ENCODE measurements at regions not wholly inside any gene's neighbourhood (a gene's known extent, or its start where the extent isn't known, plus 50 kb on each side); places are given as distances from the start of the nearest gene placed in this dataset.

- no peak overlapping the region for H3K27ac ChIP-seq
- no peak for TF ChIP-seq ZFX (IDR thresholded peaks at IDR 0.05)
- TF ChIP-seq CTCF (conservative IDR thresholded peaks at IDR 0.05), result no peak
Observed at GRCh38 chr3:150357923-150358607, 50.0 kb upstream of the TSC22D2 start.

DNA sequence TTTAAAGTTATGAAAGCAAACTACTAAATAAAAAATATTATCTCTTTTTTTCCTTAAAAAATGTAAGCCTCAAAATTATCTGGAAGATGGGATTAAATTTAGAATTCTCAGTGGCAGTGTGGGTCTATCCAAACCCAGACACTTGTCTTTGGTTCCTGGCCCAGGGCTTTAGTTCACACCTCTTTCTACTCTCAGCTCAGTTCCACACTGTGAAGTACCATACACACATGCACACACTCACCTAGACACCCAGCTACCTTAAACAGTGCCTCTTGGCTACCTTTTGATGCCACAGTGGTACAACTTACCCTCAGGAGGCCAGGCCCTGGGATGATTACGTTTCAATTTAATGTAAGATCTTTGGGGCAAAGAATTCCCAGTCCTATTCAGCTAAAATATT, 51.0 kb upstream of the TSC22D2 start:
- TF ChIP-seq CTCF (conservative IDR thresholded peaks at IDR 0.05), result no peak
- H3K27ac ChIP-seq, result no peak overlapping the region

DNA sequence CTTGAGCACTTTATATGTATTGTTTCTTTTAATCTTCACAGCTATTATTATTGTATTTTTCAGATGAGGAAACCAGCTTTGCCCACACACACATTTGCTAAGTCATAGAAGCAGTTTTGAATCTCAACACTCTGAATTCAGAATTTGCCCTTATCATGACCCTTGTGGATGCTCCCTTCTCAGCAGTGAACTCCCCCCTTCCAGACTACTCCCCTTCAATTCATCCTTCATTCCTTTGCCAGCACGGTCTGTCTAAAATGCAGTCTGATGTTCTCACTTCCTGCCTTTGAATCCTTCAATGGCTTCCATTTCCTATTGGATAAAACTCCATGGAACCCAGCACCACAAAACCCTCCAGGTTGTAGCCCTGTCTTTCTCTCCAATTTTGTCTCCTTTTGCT, 52.5 kb upstream of the TSC22D2 start:
- no peak overlapping the region for H3K27ac ChIP-seq
- TF ChIP-seq ZFX (IDR thresholded peaks at IDR 0.05) (no peak), CTCF (conservative IDR thresholded peaks at IDR 0.05) (no peak)

DNA sequence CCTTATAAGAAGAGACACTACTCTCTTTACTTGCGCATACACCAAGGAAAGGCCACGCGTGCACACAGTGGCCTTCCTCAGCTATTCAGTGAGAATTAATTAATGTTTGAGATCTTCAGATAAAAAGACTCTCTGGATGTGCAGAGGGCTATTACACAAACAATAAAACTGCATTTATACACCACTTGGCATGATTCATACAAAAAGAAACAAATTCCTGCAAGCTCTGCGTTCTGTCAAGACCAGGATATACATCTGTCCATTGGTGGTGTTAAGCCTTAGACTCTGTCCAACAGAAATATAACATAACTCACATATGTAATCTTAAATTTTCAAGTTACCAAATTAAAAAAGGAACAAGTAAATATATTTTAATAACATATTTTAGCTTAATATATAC, 55.2 kb upstream of the TSC22D2 start:
- TF ChIP-seq ZFX (IDR thresholded peaks at IDR 0.05), result no peak
- no peak for TF ChIP-seq CTCF (conservative IDR thresholded peaks at IDR 0.05)
- no peak overlapping the region for H3K27ac ChIP-seq

- H3K27ac ChIP-seq, result no peak overlapping the region
Observed at GRCh38 chr3:150351398-150351797, 56.7 kb upstream of the TSC22D2 start.

DNA sequence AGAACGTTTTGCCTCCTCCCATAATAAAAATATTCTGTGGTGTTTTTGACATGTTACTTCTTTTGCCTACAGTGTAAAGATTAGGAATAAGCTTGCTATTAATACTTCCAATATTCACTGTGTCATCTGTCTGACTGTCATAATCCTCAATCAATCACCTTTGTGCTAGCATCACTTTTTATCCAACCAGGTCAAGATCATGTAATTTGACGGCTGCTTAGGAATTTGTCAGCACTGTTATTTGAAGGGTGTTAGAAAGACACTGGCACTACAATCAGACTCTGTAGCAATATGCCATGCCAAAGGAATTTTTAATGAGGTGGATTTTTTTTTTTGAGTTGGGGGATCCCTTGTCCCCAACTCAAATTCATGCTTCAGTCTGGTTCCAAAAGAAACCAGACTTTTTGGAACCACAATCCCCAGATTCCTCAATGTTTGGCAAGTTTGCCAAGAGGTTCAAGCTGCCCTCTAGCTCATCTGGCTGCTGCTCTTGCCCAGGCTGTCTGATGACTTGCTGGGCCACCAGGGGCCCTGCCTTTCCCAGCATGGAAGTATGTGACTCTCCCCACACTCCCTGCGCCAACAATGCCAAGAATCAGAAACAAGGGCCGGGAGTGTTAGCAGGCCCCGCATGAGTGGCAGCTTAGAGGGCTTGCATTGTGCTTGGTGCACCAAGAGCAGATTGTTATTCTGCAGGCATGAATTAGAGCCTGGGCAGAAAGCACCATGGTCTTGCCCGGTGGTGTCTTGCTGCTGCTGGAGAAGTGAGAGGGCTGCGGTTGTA, 58.6 kb upstream of the TSC22D2 start:
- TF ChIP-seq CTCF (conservative IDR thresholded peaks at IDR 0.05), result no peak
- TF ChIP-seq ZFX (IDR thresholded peaks at IDR 0.05), result no peak
- H3K27ac ChIP-seq, result no peak overlapping the region

More at GRCh38 chr3:150351398-150351797, 56.7 kb upstream of the TSC22D2 start:
- no peak for TF ChIP-seq ZFX (IDR thresholded peaks at IDR 0.05)
- TF ChIP-seq CTCF (conservative IDR thresholded peaks at IDR 0.05), result no peak

DNA sequence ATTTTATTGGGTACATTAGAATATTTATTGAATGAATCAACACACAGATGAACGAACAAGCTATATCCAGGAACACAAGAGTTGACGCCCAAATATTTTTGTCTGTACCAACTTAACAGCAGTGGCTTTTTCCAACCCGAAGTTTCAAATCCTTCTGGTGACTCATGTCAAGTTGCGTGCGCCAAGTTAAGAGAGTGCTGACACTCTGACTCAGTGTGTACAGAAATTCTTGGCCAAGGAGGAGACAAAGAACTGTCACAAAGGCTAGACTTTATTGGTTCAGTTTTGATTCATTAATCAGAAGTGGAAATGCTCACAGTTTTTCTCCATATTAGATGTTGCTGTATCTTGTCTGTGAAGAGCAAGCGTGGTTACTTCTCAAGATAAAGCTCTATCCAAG, 59.6 kb upstream of the TSC22D2 start:
- H3K27ac ChIP-seq, result no peak overlapping the region

More for the DNA sequence above, 59.6 kb upstream of the TSC22D2 start:
- no peak for TF ChIP-seq CTCF (conservative IDR thresholded peaks at IDR 0.05)
- TF ChIP-seq ZFX (IDR thresholded peaks at IDR 0.05), result no peak

All from C4-2B (cell line).